SK-N-SH (cell line): ENCODE measurements at regions not wholly inside any gene's neighbourhood (a gene's known extent, or its start where the extent isn't known, plus 50 kb on each side); places are given as distances from the start of the nearest gene placed in this dataset.

Source experiments
- CTCF ChIA-PET: fragments of 300-600, 350-600 bp; formaldehyde crosslinking; extraction: SDS; loops from one replicate; lab custom pipeline; 2021; lab: Yijun Ruan, JAX
- POLR2A ChIA-PET: fragments of 350-600 bp; sonication (Branson Sonifier 250); formaldehyde crosslinking; extraction: SDS; loops from one replicate; lab custom pipeline; 2020; ENCODE audit warnings: antibody characterized with exemption, inconsistent platforms; lab: Yijun Ruan, JAX
- DNase-seq: peaks from one replicate; pipeline ENCODE4 v3.0.0; 2012
- H2AFZ ChIP-seq: fragments of 200-600 bp; sonication (generic); 2 replicates; pipeline ENCODE4 v1.8.1; 2016; ENCODE audit warnings: antibody characterized with exemption, mild to moderate bottlenecking, low read depth
- H3F3A ChIP-seq: fragments of 200-600 bp; sonication (generic); replicated peaks from 2 replicates; pipeline ENCODE3; 2016; ENCODE audit warnings: antibody characterized with exemption, mild to moderate bottlenecking; ENCODE audit not compliant: insufficient read depth
- H3K27ac ChIP-seq, 2 experiments: fragments of 200-500 bp in 1 of 2; fragments of 200-600 bp in 1 of 2; sonication (Bioruptor generic) in 1 of 2; sonication (generic), shearing (Covaris generic) in 1 of 2; 2 replicates each; pipeline versions ENCODE4 v1.5.1 to v1.6.1; 2014 to 2016; ENCODE audit warnings: low read depth in 2 of 2, inconsistent platforms in 1 of 2, low read length in 1 of 2, mild to moderate bottlenecking in 1 of 2, mixed read lengths in 1 of 2
- H3K27me3 ChIP-seq: fragments of 200-600 bp; sonication (generic), shearing (Covaris generic); 2 replicates; pipeline ENCODE4 v1.6.1; 2016; ENCODE audit warnings: mixed run types; ENCODE audit not compliant: insufficient read depth
- H3K36me3 ChIP-seq, 2 experiments: fragments of 200-500 bp in 1 of 2; fragments of 200-600 bp in 1 of 2; sonication (Bioruptor generic) in 1 of 2; sonication (generic) in 1 of 2; replicated peaks in 1 of 2; 2 replicates each; pipeline versions ENCODE3 to v1.5.1; 2014 to 2016; ENCODE audit warnings: low read length in 1 of 2, mild to moderate bottlenecking in 1 of 2; ENCODE audit not compliant: insufficient read depth in 2 of 2, control insufficient read depth in 1 of 2
- H3K4me1 ChIP-seq, 2 experiments: fragments of 200-500 bp in 1 of 2; fragments of 200-600 bp in 1 of 2; sonication (Bioruptor generic) in 1 of 2; sonication (generic), shearing (Covaris generic) in 1 of 2; 2 replicates each; pipeline versions ENCODE4 v1.5.1 to v1.6.1; 2014 to 2016; ENCODE audit warnings: low read depth in 1 of 2, low read length in 1 of 2, mixed run types in 1 of 2; ENCODE audit not compliant: insufficient read depth in 2 of 2, control insufficient read depth in 1 of 2
- H3K4me2 ChIP-seq: fragments of 200-600 bp; sonication (generic), shearing (Covaris generic); 2 replicates; pipeline ENCODE4 v1.6.1; 2017; ENCODE audit warnings: mixed run types
- H3K4me3 ChIP-seq, 2 experiments: fragments of 200-500 bp in 1 of 2; fragments of 200-600 bp in 1 of 2; sonication (Bioruptor generic) in 1 of 2; sonication (generic), shearing (Covaris generic) in 1 of 2; 2 replicates each; pipeline versions ENCODE4 v1.5.1 to v1.8.1; 2014 to 2016; ENCODE audit warnings: low read depth in 2 of 2, inconsistent platforms in 1 of 2, low read length in 1 of 2, mild to moderate bottlenecking in 1 of 2, mixed read lengths in 1 of 2, moderate library complexity in 1 of 2
- H3K79me2 ChIP-seq: fragments of 200-600 bp; sonication (generic); 2 replicates; pipeline ENCODE4 v1.8.1; 2017; ENCODE audit warnings: mild to moderate bottlenecking; ENCODE audit not compliant: insufficient read depth
- H3K9ac ChIP-seq: fragments of 200-600 bp; sonication (generic); 2 replicates; pipeline ENCODE4 v1.6.1; 2017; ENCODE audit warnings: mixed run types
- H3K9me2 ChIP-seq: fragments of 200-600 bp; sonication (generic); 2 replicates; pipeline ENCODE4 v1.6.1; 2017; ENCODE audit warnings: mixed run types
- H3K9me3 ChIP-seq: fragments of 200-600 bp; sonication (generic); 2 replicates; pipeline ENCODE4 v1.6.1; 2017; ENCODE audit warnings: mixed run types, mild to moderate bottlenecking, moderate library complexity
- H4K20me1 ChIP-seq: fragments of 200-600 bp; sonication (generic); 2 replicates; pipeline ENCODE4 v1.6.1; 2017; ENCODE audit warnings: mild to moderate bottlenecking, mixed run types; ENCODE audit not compliant: insufficient read depth
- ELF1 ChIP-seq: IDR thresholded peaks from 2 replicates; pipeline ENCODE4 v1.4.0; 2012
- EP300 ChIP-seq, 2 experiments: IDR thresholded peaks; 2 replicates each; pipeline versions ENCODE4 v1.4.0 to v1.6.1; 2012; ENCODE audit warnings: borderline replicate concordance in 1 of 2, low read depth in 1 of 2, low read length in 1 of 2
- IRF3 ChIP-seq: fragments of 150-350 bp; IDR thresholded peaks from 2 replicates; pipeline ENCODE4 v1.6.1; 2016; ENCODE audit warnings: mild to moderate bottlenecking, low read depth, low read length
- NFIC ChIP-seq: IDR thresholded peaks from 2 replicates; pipeline ENCODE4 v1.4.0; 2012; ENCODE audit warnings: borderline replicate concordance
- NRF1 ChIP-seq: IDR thresholded peaks from 2 replicates; pipeline ENCODE4 v1.6.1; 2012; ENCODE audit warnings: low read depth, mild to moderate bottlenecking, low read length
- SIN3A ChIP-seq: IDR thresholded peaks from 2 replicates; pipeline ENCODE4 v1.6.1; 2012; ENCODE audit warnings: low read depth, mild to moderate bottlenecking, low read length, moderate library complexity, borderline replicate concordance
- TAF1 ChIP-seq: IDR thresholded peaks from 2 replicates; pipeline ENCODE4 v1.6.1; 2012; ENCODE audit warnings: low read depth, mild to moderate bottlenecking, low read length, moderate library complexity, borderline replicate concordance
- TCF12 ChIP-seq: IDR thresholded peaks from 2 replicates; pipeline ENCODE4 v1.4.0; 2012
- USF1 ChIP-seq: IDR thresholded peaks from 2 replicates; pipeline ENCODE4 v1.4.0; 2012; ENCODE audit warnings: low read depth, borderline replicate concordance
- WGBS: methylation state at CpG from one replicate; pipeline ENCODE4 v1.1.6; 2017; ENCODE audit warnings: low lambda C conversion rate; 5-methylcytosine and 5-hydroxymethylcytosine counted together
- TF ChIP-seq, protein P1 (sequence below): IDR thresholded peaks from 2 replicates; pipeline ENCODE4 v1.4.0; 2012; ENCODE audit warnings: low read depth, borderline replicate concordance

DNA sequence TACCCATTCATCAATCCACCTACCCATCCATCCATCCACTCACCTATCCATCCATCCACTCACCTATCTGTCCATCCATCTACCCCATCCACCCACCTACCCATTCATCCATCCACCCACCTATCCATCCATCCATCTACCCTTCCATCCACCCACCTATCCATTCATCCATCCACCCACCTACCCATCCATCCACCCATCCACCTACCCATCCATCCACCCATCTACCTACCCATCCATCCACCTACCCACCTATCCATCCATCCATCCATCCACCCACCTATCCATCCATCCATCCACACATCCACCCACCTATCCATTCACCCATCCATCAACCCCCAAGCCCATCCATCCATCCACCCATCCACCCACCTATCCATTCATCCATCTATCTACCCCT is 267.1 kb downstream of the MRTFB start (continued):
- no peak for TF ChIP-seq IRF3

DNA sequence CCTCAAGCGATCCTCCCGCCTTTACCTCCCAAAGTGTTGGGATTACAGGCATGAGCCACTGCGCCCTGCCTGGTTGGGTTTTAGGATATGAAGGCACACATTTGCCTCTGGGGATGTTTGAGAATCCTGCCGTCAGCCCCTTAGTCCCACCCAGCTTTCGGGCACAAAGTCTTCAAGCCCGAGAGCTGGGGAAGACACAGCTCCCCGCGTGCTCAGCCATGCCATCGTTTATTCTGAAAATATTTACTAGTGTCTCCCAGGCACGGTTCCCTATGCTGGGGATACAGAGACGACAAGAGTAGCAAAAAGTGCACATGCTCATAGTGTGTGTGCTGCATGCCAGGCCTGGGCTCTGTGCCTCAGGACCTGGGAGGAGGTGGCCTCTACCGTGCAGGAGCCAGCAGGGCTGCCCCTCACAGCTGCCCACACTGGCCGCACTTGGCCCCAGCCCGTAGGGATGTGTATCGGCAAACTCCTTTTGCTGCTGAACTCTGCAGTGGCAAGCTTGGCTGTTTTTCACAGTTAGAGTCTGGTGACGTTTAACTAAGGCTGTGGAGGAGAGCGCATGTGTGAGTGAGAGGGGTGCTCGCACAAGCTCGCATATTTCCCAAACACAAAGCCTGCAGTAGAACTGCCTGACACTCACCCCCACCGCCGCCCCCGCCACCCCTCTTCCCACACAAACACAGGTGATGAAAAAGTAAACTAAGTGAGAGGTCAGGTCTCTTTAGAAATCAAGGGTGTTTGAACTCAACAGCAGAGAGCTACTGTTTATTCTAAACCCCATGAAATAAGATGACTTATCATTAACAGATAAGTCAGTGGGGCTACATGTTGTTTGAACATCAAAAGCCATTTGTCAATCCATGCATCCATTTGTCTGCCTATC is 266.4 kb downstream of the MRTFB start:
- no peaks in the 10 kb centered on the region for H3K9me3 ChIP-seq
- no peaks in the 10 kb centered on the region for H3F3A ChIP-seq
- DNase-seq = no peak
- no peaks in the 10 kb centered on the region for H3K4me1 ChIP-seq
- H3K27ac ChIP-seq = no peak overlapping the region
- no peak for TF ChIP-seq EP300 (IDR thresholded peaks at IDR 0.05; ENCODE audit: borderline replicate concordance in 1 of 2, low read depth in 1 of 2, low read length in 1 of 2)
- no peak for TF ChIP-seq NFIC
- no peak for TF ChIP-seq TAF1
- TF ChIP-seq IRF3 = no peak
- no peak for TF ChIP-seq ELF1
- no peak for TF ChIP-seq TCF12
- TF ChIP-seq USF1 = no peak
- TF ChIP-seq, protein P1, sequence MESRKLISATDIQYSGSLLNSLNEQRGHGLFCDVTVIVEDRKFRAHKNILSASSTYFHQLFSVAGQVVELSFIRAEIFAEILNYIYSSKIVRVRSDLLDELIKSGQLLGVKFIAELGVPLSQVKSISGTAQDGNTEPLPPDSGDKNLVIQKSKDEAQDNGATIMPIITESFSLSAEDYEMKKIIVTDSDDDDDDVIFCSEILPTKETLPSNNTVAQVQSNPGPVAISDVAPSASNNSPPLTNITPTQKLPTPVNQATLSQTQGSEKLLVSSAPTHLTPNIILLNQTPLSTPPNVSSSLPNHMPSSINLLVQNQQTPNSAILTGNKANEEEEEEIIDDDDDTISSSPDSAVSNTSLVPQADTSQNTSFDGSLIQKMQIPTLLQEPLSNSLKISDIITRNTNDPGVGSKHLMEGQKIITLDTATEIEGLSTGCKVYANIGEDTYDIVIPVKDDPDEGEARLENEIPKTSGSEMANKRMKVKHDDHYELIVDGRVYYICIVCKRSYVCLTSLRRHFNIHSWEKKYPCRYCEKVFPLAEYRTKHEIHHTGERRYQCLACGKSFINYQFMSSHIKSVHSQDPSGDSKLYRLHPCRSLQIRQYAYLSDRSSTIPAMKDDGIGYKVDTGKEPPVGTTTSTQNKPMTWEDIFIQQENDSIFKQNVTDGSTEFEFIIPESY = no peak
- no peak for TF ChIP-seq NRF1
- TF ChIP-seq SIN3A = no peak
- TF ChIP-seq, all 33 proteins: peak for 0
- H3K9me2 ChIP-seq = no peaks in the 10 kb centered on the region
- no peaks in the 10 kb centered on the region for H4K20me1 ChIP-seq
- no peaks in the 10 kb centered on the region for H3K36me3 ChIP-seq
- H3K27me3 ChIP-seq = no peaks in the 10 kb centered on the region
- H3K9ac ChIP-seq = no peak overlapping the region
- ChIA-PET POLR2A (no interaction called here), CTCF (interaction anchor here (0.6 kb wide), 1 partner anchor 16 kb away, joined by 3 read pairs; no protein-coding TSS in a partner anchor)
- no peak overlapping the region for H3K4me2 ChIP-seq
- no peaks in the 10 kb centered on the region for H3K79me2 ChIP-seq
- WGBS = 70% methylated on average over 20 of the region's 22 CpGs
- no peak overlapping the region for H2AFZ ChIP-seq
- no peak overlapping the region for H3K4me3 ChIP-seq
